Stomach (tissue), 8 donors: ENCODE measurements at regions not wholly inside any gene's neighbourhood (a gene's known extent, or its start where the extent isn't known, plus 50 kb on each side); places are given as distances from the start of the nearest gene placed in this dataset.

ENCODE experiments used
- DNase-seq, 2 donors: peaks; one replicate each; pipeline versions ENCODE4 v3.0.0 to v3.0.0-alpha.2; 2013 to 2019
- H3K27ac ChIP-seq, 5 donors: fragments of 200-600 bp in 4 of 5; sonication (generic) in 4 of 5; one replicate each; pipeline ENCODE4 v1.5.1; 2013 to 2019; ENCODE audit warnings: mild to moderate bottlenecking in 1 of 5, moderate library complexity in 1 of 5
- H3K27me3 ChIP-seq, 3 donors: fragments of 200-600 bp; sonication (generic); one replicate each; pipeline ENCODE4 v1.5.1; 2017 to 2019; ENCODE audit warnings: mixed run types in 1 of 3
- H3K36me3 ChIP-seq, 4 donors: fragments of 200-600 bp; sonication (generic); 1 replicate in 3 of 4; 2 replicates in 1 of 4; pipeline ENCODE4 v1.5.1; 2016 to 2019
- H3K4me1 ChIP-seq, 4 donors: fragments of 200-600 bp; sonication (generic); one replicate each; pipeline ENCODE4 v1.5.1; 2016 to 2019
- H3K4me3 ChIP-seq, 4 donors: fragments of 200-600 bp; sonication (generic) in 3 of 4; one replicate each; pipeline ENCODE4 v1.5.1; 2016 to 2019; ENCODE audit warnings: mild to moderate bottlenecking in 1 of 4
- H3K9me3 ChIP-seq, 4 donors: fragments of 200-600 bp; sonication (generic); one replicate each; pipeline ENCODE4 v1.5.1; 2016 to 2019
- EP300 ChIP-seq: sonication (generic); formaldehyde crosslinking; IDR thresholded peaks from one replicate; pipeline ENCODE4 v1.6.1; 2017; ENCODE audit warnings: antibody characterized with exemption
- POLR2A ChIP-seq, 4 donors: fragments of 450-650 bp; IDR thresholded peaks; one replicate each; pipeline ENCODE4 v1.6.1; 2016; ENCODE audit warnings: antibody characterized with exemption in 4 of 4, control low read depth in 2 of 4, mild to moderate bottlenecking in 1 of 4, moderate library complexity in 1 of 4
- POLR2AphosphoS5 ChIP-seq, 3 donors: sonication (generic); formaldehyde crosslinking; IDR thresholded peaks; one replicate each; pipeline ENCODE4 v1.6.1; 2016; ENCODE audit warnings: antibody characterized with exemption in 3 of 3
- WGBS, 5 donors: extraction: QIAGEN DNeasy Blood & Tissue Kit in 3 of 5; methylation state at CpG; one replicate each; pipeline versions ENCODE4 v1.1.5 to v1.1.7; 2013 to 2018; 5-methylcytosine and 5-hydroxymethylcytosine counted together
- intact Hi-C: fragments of 100-400 bp; cut with DNase I; formaldehyde crosslinking; loops from one replicate; pipeline ENCODE4 v1.15.1; 2023; ENCODE audit warnings: low total_unique reads
- TF ChIP-seq, protein P1 (sequence below), 7 experiments: fragments of 450-650 bp in 4 of 7; fragments of 200-600 bp in 3 of 7; sonication (generic) in 3 of 7; IDR thresholded peaks; one replicate each; pipeline ENCODE4 v1.5.1; 2016 to 2019; ENCODE audit warnings: antibody characterized with exemption in 7 of 7, control low read depth in 2 of 7, mild to moderate bottlenecking in 1 of 7
- donor health status: healthy with polysubstance abuse.
- donor health status: Bipolar disorder and iron deficiency.
- donor health status: healthy.

DNA sequence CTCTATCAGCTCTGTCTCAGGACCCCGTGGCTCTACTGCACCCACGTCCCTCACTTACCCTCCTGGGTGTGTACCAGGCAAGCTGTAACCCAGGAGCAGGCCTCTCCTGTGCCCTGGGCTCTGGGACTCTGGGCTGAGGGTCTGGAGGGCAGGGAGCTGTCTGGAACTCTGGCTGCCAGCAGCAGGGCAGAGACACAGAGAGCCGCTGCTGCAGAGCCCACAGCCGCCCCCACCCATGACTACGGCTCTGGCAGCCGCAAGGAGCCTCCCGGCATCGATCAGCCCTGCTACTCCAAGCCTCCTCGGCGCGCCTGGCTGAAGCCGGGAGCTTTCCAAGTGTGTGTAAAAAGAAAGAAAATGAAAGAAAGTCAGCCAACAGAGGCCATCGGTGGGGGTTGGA lies 103.7 kb upstream of the ATP2B2 start:
- Histone ChIP-seq H3K4me1 (no peaks in the 10 kb centered on the region), H3K27me3 (peaks cover 0 to 53% (median 4%) of the 10 kb centered on the region in 3 donors), H3K9me3 (peaks cover 9 to 17% (median 14%) of the 10 kb centered on the region in 4 donors), H3K27ac (no peak overlapping the region), H3K4me3 (no peak overlapping the region), H3K36me3 (no peaks in the 10 kb centered on the region)
- DNase-seq = peak in 1 of 2 donors; percentile 40
- intact Hi-C loops = no loop called here
- 36 to 52% (median 46%) methylated on average over 10 to 13 of the region's 13 CpGs for WGBS, 5 donors
- TF ChIP-seq EP300 = no peak
- TF ChIP-seq, protein P1, sequence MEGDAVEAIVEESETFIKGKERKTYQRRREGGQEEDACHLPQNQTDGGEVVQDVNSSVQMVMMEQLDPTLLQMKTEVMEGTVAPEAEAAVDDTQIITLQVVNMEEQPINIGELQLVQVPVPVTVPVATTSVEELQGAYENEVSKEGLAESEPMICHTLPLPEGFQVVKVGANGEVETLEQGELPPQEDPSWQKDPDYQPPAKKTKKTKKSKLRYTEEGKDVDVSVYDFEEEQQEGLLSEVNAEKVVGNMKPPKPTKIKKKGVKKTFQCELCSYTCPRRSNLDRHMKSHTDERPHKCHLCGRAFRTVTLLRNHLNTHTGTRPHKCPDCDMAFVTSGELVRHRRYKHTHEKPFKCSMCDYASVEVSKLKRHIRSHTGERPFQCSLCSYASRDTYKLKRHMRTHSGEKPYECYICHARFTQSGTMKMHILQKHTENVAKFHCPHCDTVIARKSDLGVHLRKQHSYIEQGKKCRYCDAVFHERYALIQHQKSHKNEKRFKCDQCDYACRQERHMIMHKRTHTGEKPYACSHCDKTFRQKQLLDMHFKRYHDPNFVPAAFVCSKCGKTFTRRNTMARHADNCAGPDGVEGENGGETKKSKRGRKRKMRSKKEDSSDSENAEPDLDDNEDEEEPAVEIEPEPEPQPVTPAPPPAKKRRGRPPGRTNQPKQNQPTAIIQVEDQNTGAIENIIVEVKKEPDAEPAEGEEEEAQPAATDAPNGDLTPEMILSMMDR (IDR thresholded peaks at IDR 0.05) = no peak
- no peak for TF ChIP-seq POLR2A (IDR thresholded peaks at IDR 0.05)
- TF ChIP-seq POLR2AphosphoS5 (IDR thresholded peaks at IDR 0.05) = no peak

DNA sequence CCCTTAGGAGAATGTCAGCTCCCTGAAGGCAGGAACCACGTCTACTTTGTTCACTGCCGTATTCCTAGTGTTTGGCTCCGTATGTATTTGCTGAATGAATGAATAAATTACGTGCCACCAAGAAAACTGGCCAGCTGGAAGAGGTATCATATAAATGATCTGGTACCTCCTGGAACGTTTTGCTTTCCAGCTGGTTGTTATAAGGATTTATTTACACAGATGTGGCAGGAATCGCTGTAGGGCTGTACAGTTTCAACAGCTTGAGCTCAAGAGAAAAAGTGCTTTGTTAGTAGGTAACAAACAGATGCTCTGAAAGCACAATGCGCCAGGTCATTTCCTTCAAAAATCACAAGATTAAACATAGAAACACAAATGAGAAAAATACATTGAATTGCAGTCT lies 108.8 kb upstream of the ATP2B2 start:
- intact Hi-C loops = no loop called here
- Histone ChIP-seq H3K27me3 (peaks cover 0 to 54% (median 0%) of the 10 kb centered on the region in 3 donors), H3K27ac (no peak overlapping the region), H3K4me1 (no peaks in the 10 kb centered on the region), H3K4me3 (no peak overlapping the region), H3K9me3 (peaks cover 9 to 22% (median 14%) of the 10 kb centered on the region in 4 donors), H3K36me3 (no peaks in the 10 kb centered on the region)
- DNase-seq = no peak
- 62 to 76% (median 69%) methylated on average over 7 of the region's 7 CpGs for WGBS, 5 donors
- no peak for TF ChIP-seq POLR2A (IDR thresholded peaks at IDR 0.05)

DNA sequence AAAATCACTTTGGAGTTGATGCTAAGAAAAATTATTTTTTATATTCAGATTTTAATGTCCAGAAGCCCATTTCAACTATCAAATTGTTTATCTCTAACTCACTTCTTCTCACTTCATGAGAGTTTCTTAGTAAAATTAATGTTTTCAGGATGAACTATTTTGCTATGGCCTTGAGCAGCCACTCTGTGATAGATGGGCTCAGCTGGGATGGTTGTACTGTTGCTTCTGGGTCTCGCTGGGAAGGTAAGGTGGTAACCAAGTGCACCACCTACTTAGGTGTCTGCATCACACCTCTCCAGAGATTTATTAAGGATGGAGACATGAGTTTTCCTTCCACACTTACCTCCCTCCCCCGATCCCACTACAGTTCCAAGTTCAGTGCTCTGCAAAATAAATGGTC lies 110.3 kb upstream of the ATP2B2 start:
- intact Hi-C loops = no loop called here
- no peaks in the 10 kb centered on the region for H3K4me1 ChIP-seq
- H3K27me3 ChIP-seq = peaks cover 2 to 64% (median 4%) of the 10 kb centered on the region in 3 donors
- TF ChIP-seq POLR2AphosphoS5 (IDR thresholded peaks at IDR 0.05) = no peak
- TF ChIP-seq EP300 = no peak
- TF ChIP-seq, protein P1 (IDR thresholded peaks at IDR 0.05) = no peak
- no peak for TF ChIP-seq POLR2A (IDR thresholded peaks at IDR 0.05)
- no peak overlapping the region for H3K27ac ChIP-seq
- 74 to 87% (median 85%) methylated on average over 2 of the region's 2 CpGs for WGBS, 5 donors
- no peaks in the 10 kb centered on the region for H3K36me3 ChIP-seq
- no peak overlapping the region for H3K4me3 ChIP-seq
- H3K9me3 ChIP-seq = peaks cover 9 to 22% (median 14%) of the 10 kb centered on the region in 4 donors
- DNase-seq = no peak

DNA sequence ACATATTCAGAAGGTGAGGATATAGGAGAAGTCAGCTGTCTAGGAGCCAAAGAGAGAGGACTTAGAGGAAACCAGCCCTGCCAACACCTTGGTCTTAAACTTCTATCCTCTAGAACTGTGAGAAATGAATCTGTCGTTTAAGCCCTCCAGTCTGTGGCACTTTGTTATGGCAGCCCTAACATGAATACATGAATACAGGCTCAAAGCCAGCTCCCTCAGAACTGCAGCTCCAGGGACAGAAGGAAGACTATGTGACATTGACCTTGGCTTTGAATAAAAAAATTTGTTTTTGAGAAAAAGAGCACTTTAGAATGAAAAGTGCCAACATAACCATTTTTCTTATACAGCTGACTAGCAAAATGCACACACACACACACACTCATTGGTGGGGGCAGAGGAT lies 110.9 kb upstream of the ATP2B2 start:
- no peak overlapping the region for H3K4me3 ChIP-seq
- no peaks in the 10 kb centered on the region for H3K36me3 ChIP-seq
- no peaks in the 10 kb centered on the region for H3K4me1 ChIP-seq
- TF ChIP-seq EP300 (no peak), POLR2AphosphoS5 (IDR thresholded peaks at IDR 0.05) (no peak), POLR2A (IDR thresholded peaks at IDR 0.05) (no peak)
- TF ChIP-seq, protein P1 (IDR thresholded peaks at IDR 0.05) = no peak
- no peak for DNase-seq
- H3K27ac ChIP-seq = no peak overlapping the region
- peaks cover 9 to 22% (median 14%) of the 10 kb centered on the region in 4 donors for H3K9me3 ChIP-seq
- 54 to 74% (median 63%) methylated on average over 1 of the region's 1 CpG for WGBS, 5 donors
- H3K27me3 ChIP-seq = peaks cover 4 to 64% (median 7%) of the 10 kb centered on the region in 3 donors
- intact Hi-C loops = no loop called here

DNA sequence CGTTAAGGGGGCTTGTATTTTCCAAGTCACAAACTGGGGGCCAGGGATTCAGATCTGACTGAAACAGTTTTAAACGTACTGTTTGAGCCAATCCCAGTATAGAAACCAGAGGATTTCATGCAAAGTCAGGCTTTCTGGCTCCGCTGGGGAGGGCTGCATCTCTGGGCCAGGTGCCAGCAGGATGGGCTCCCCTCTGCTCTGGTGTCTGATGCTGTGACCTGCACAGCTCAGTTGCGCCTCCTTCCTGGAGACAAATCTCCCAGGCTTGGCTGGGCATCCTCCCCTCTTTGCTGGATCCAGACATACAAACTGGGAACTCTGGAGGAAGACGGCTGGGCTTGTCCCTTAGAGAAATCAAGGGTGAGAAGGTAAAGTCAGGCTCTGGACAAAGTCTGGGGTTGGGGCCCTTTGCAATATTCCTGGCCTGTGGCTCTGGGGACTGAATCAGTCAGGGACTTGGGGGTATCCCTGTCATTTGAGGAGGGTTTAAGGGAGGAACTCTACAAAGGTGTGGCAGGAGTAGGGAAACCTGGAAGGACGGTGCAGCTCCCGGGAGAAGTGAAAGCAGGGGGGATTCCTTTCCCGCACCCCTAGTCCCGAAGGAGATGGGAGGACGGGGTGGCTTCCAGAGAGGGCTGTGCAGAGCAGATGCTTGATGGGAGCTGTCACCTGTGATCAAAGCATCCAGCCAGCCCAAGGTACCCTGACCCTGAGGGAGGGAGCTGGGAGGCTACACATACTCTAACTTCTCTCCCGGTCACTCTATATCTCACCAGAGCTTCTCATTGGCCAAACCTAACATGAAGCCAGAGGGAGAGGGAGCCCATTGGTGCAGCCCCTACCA lies 114.8 kb upstream of the ATP2B2 start:
- TF ChIP-seq, protein P1 (IDR thresholded peaks at IDR 0.05) = no peak
- TF ChIP-seq EP300 = no peak

More for the DNA sequence above, 114.8 kb upstream of the ATP2B2 start:
- Histone ChIP-seq H3K4me3 (no peak overlapping the region), H3K9me3 (no peaks in the 10 kb centered on the region), H3K27ac (no peak overlapping the region), H3K27me3 (peaks cover 4 to 58% (median 7%) of the 10 kb centered on the region in 3 donors), H3K4me1 (no peaks in the 10 kb centered on the region), H3K36me3 (no peaks in the 10 kb centered on the region)
- DNase-seq = no peak
- intact Hi-C loops = no loop called here
- 49 to 58% (median 56%) methylated on average over 11 of the region's 11 CpGs for WGBS, 5 donors
